ENCODE measurements at regions not wholly inside any gene's neighbourhood (a gene's known extent, or its start where the extent isn't known, plus 50 kb on each side); places are given as distances from the start of the nearest gene placed in this dataset.

DNA sequence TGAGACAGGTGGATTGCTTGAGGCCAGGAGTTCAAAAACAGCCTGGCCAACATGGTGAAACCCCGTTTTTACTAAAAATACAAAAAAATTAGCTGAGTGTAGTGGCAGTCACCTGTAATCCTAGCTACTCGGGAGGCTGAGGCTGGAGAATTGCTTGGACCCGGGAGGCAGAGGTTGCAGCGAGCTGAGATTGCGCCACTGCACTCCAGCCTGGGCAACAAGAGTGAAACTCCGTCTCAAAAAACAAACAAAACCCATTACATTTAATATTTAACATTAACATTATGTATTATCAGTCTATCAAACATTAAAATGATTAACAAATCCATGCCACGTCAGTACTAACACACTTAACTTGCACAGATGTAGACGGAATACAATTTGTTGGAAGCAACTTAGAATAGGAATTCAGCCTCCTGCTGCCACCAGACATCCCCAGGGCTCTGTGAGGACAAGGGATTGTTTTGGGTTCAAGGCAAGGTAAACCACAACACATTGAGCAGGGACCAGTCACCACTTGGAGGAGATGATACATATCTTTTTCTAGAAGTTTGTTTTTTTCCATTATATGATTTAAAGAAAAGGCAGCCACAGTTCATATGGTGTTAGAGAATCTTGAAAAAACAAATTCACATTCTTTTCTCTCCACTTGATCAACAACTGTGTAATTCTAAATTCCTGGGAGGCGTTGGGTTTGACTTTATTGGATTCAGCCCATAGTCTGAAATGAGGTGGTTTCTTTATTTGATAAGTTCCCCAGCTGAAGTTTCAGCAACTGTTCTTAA, 104.1 kb upstream of the BASP1 start:
- Histone ChIP-seq H3K4me1 (replicated peaks in 1 of 4; ENCODE audit: control insufficient read depth in 3 of 4, insufficient read depth in 4 of 4, low read length in 3 of 4) (peaks cover 1 to 9% (median 6%) of the 10 kb centered on the region in 4 experiments; a peak in 3 of 7 replicates), H3K79me1 (ENCODE audit: low read depth, low read length) (no peaks in the 10 kb centered on the region), H2AK5ac (ENCODE audit: low read depth, low read length) (no peak overlapping the region), H2BK120ac (replicated peaks; ENCODE audit: low read depth, low read length) (no peak overlapping the region), H4K8ac (ENCODE audit: extremely low read depth, insufficient read depth, low read length) (no peak overlapping the region), H4K20me1 (replicated peaks in 1 of 2; ENCODE audit: control insufficient read depth in 1 of 2, insufficient read depth in 2 of 2, low read length in 2 of 2) (no peaks in the 10 kb centered on the region), H3K4ac (replicated peaks; ENCODE audit: insufficient read length, low read depth, low read length) (no peak overlapping the region), H3K9me3 (ENCODE audit: insufficient read depth in 2 of 2, low read depth in 1 of 2, low read length in 1 of 2) (no peaks in the 10 kb centered on the region), H3K4me3 (ENCODE audit: extremely low read depth in 1 of 4, insufficient read depth in 2 of 4, low read depth in 3 of 4, low read length in 4 of 4) (no peak overlapping the region), H3K27ac (ENCODE audit: low read depth, low read length) (no peak overlapping the region), H4K5ac (ENCODE audit: insufficient read length, low read depth, low read length) (no peak overlapping the region), H3K23me2 (ENCODE audit: low read depth, low read length) (no peaks in the 10 kb centered on the region), H3K9ac (replicated peaks in 1 of 4; ENCODE audit: extremely low read depth in 1 of 4, low read depth in 3 of 4, low read length in 3 of 4) (no peak overlapping the region), H3K4me2 (ENCODE audit: insufficient read depth in 1 of 2, low read depth in 2 of 2, low read length in 2 of 2) (no peak overlapping the region), H3K23ac (ENCODE audit: insufficient read length) (no peak overlapping the region), H2BK12ac (ENCODE audit: low read depth, low read length) (no peak overlapping the region), H3K14ac (ENCODE audit: insufficient read length) (no peak overlapping the region), H2BK20ac (ENCODE audit: low read length) (no peak overlapping the region), H4K91ac (replicated peaks; ENCODE audit: insufficient read length, low read length) (no peak overlapping the region), H2AFZ (ENCODE audit: low read length) (no peak overlapping the region), H2BK5ac (ENCODE audit: low read depth, low read length) (no peak overlapping the region), H3K56ac (replicated peaks; ENCODE audit: insufficient read length, low read depth, low read length) (no peak overlapping the region), H3K36me3 (ENCODE audit: control insufficient read depth in 2 of 4, insufficient read depth in 4 of 4, low read length in 3 of 4) (no peaks in the 10 kb centered on the region), H2BK15ac (ENCODE audit: low read length) (no peak overlapping the region), H3K27me3 (replicated peaks in 1 of 4; ENCODE audit: control insufficient read depth in 3 of 4, extremely low read depth in 1 of 4, insufficient read depth in 3 of 4, low read length in 3 of 4) (no peaks in the 10 kb centered on the region), H3K79me2 (ENCODE audit: control insufficient read depth in 1 of 2, insufficient read depth in 2 of 2, low read length in 2 of 2) (no peaks in the 10 kb centered on the region), H3K18ac (ENCODE audit: extremely low read depth, low read length) (no peak overlapping the region)
- no peak for DNase-seq (ENCODE audit: low read depth in 1 of 2, low spot score in 2 of 2)
- no peak for FAIRE-seq
- TF ChIP-seq GTF2F1 (IDR thresholded peaks at IDR 0.05; ENCODE audit: borderline replicate concordance, low read depth, low read length) = no peak
- TF ChIP-seq JUND (IDR thresholded peaks at IDR 0.05; ENCODE audit: low read length) = no peak
- no peak for TF ChIP-seq SIX5 (IDR thresholded peaks at IDR 0.05; ENCODE audit: low read depth, low read length)
- TF ChIP-seq KDM5A (IDR thresholded peaks at IDR 0.05; ENCODE audit: low read length) = no peak
- no peak for TF ChIP-seq SIN3A (conservative IDR thresholded peaks at IDR 0.05 in 1 of 2, IDR thresholded peaks at IDR 0.05 in 1 of 2; ENCODE audit: low read depth in 1 of 2, low read length in 2 of 2)
- no peak for TF ChIP-seq FOSL1 (IDR thresholded peaks at IDR 0.05; ENCODE audit: insufficient read depth, low read depth, low read length)
- no peak for TF ChIP-seq RFX5 (IDR thresholded peaks at IDR 0.05; ENCODE audit: borderline replicate concordance, low read depth, low read length)
- ChIA-PET POLR2A (ENCODE audit: partially characterized antibody) (no interaction called here), CTCF (ENCODE audit: partially characterized antibody) (interaction anchor here (0.7 to 5.3 kb wide), 4 partner anchors 11 to 322 kb away, joined by 3 to 38 read pairs (median 4); no protein-coding TSS in a partner anchor)
- 81 to 100% methylated on average over 1 to 9 of the region's 9 CpGs for WGBS, 2 experiments (ENCODE audit: extremely low coverage in 1 of 2, insufficient coverage in 1 of 2, insufficient read length in 1 of 2, insufficient replicate concordance in 2 of 2, low coverage in 1 of 2, low lambda C conversion rate in 2 of 2, missing lambda C conversion rate in 1 of 2)

Data from H1 (cell line).